ENCODE measurements at regions not wholly inside any gene's neighbourhood (a gene's known extent, or its start where the extent isn't known, plus 50 kb on each side); places are given as distances from the start of the nearest gene placed in this dataset.

DNA sequence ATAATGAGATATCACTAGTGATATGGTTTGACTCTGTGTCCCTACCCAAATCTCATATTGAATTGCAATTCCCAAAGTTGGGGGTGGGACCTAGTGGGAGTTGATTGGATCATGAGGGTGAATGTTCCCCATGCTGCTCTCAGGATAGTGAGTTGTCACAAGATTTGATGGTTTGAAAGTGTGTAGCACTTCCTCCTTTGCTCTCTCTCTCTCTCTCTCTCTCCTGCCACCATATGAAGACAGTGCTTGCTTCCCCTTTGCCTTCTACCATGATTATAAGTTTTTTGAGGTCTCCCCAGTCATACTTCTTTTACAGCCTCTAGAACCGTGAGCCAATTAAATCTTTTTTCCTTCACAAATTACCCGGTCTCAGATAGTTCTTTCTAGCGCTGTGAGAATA is 1002.0 kb upstream of the ADGRB3 start:
- TF ChIP-seq CTCF (IDR thresholded peaks at IDR 0.05; ENCODE audit: insufficient read depth, low read depth, low read length), result no peak
- POLR2A ChIA-PET, result no interaction called here
- Histone ChIP-seq H3K36me3 (ENCODE audit: control insufficient read depth, insufficient read depth, low read length) (no peaks in the 10 kb centered on the region), H3K27me3 (ENCODE audit: control insufficient read depth, insufficient read depth, low read length) (no peaks in the 10 kb centered on the region), H3K4me3 (ENCODE audit: low read depth, low read length) (no peak overlapping the region)
- CTCF ChIA-PET, result interaction anchor here (0.7 kb wide), 1 partner anchor 48 kb away, joined by 3 read pairs; no protein-coding TSS in a partner anchor
- DNase-seq (ENCODE audit: low read depth), result no peak

DNA sequence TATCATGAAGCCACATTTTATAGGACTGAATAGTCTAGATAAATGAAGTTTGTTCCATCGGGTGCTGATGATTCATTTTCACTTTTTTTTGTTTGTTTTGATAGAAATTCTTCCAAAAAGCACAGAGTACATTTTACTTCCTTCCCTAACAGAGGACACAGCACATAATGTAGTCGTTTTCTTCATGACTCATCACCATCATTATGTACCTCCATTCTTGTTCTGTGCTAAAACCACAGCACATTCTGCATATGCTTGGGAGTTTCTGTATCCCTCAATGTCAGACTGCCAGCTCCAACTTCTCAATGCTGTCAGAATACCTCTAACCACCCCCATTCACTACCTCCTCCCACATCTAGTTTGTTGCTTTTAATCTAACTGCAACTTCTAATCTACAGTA is 1004.9 kb upstream of the ADGRB3 start:
- Histone ChIP-seq H3K4me3 (ENCODE audit: low read depth, low read length) (no peak overlapping the region), H3K36me3 (ENCODE audit: control insufficient read depth, insufficient read depth, low read length) (no peaks in the 10 kb centered on the region), H3K27me3 (ENCODE audit: control insufficient read depth, insufficient read depth, low read length) (no peaks in the 10 kb centered on the region)
- POLR2A ChIA-PET, result interaction anchor here (0.7 kb wide), 1 partner anchor 32 kb away, joined by 3 read pairs; no protein-coding TSS in a partner anchor
- DNase-seq (ENCODE audit: low read depth), result peak; percentile 84
- TF ChIP-seq CTCF (IDR thresholded peaks at IDR 0.05; ENCODE audit: insufficient read depth, low read depth, low read length), result no peak
- CTCF ChIA-PET, result no interaction called here

GRCh38 chr6:67629258-67629657 is 1005.8 kb upstream of the ADGRB3 start:
- ChIA-PET POLR2A (no interaction called here), CTCF (interaction anchor here (0.7 kb wide), 1 partner anchor 165 kb away, joined by 3 read pairs; no protein-coding TSS in a partner anchor)
- no peak for TF ChIP-seq CTCF (IDR thresholded peaks at IDR 0.05; ENCODE audit: insufficient read depth, low read depth, low read length)
- DNase-seq (ENCODE audit: low read depth), result peak; percentile 22
- Histone ChIP-seq H3K27me3 (ENCODE audit: control insufficient read depth, insufficient read depth, low read length) (no peaks in the 10 kb centered on the region), H3K36me3 (ENCODE audit: control insufficient read depth, insufficient read depth, low read length) (no peaks in the 10 kb centered on the region), H3K4me3 (ENCODE audit: low read depth, low read length) (no peak overlapping the region)

- H3K4me3 ChIP-seq (ENCODE audit: low read depth, low read length), result no peak overlapping the region
- POLR2A ChIA-PET, result no interaction called here
- TF ChIP-seq CTCF (IDR thresholded peaks at IDR 0.05; ENCODE audit: insufficient read depth, low read depth, low read length), result no peak
- H3K27me3 ChIP-seq (ENCODE audit: control insufficient read depth, insufficient read depth, low read length), result no peaks in the 10 kb centered on the region
- CTCF ChIA-PET, result no interaction called here
- no peak for DNase-seq (ENCODE audit: low read depth)
- H3K36me3 ChIP-seq (ENCODE audit: control insufficient read depth, insufficient read depth, low read length), result no peaks in the 10 kb centered on the region
Measured at GRCh38 chr6:67615796-67616195, 1019.3 kb upstream of the ADGRB3 start.

DNA sequence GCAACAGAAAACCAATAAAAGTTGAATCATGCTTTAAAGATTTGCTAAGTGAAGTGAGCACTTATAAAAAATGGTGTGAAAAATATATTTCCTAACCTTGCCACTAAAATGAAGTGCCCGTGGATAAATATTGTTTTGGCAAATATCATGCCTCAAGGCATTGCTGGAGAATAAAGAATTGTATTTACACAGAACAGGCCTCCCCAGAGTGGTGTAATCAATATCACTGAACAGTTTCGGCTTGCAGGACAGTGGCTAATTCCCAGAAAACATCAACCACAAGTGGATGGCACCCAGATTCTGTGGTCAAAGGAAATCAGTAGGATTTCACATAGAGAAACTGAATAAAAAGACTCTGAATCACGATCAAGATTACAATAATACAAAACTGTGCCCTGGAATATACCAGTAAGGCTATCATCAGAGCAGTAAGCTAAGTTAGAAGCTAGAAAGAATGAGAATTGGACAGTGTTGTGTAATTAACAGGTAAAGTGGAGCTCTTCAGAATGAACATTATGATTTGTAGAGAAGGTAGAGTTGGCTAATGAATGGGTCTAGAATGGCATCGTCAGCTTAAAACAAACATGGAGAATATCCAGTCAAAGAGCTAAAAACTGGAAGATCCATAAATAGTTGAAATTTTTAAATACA is 1026.9 kb upstream of the ADGRB3 start:
- H3K36me3 ChIP-seq (ENCODE audit: control insufficient read depth, insufficient read depth, low read length), result no peaks in the 10 kb centered on the region
- ChIA-PET POLR2A (no interaction called here), CTCF (no interaction called here)
- TF ChIP-seq CTCF (IDR thresholded peaks at IDR 0.05; ENCODE audit: insufficient read depth, low read depth, low read length), result no peak
- no peak overlapping the region for H3K4me3 ChIP-seq (ENCODE audit: low read depth, low read length)
- DNase-seq (ENCODE audit: low read depth), result no peak
- H3K27me3 ChIP-seq (ENCODE audit: control insufficient read depth, insufficient read depth, low read length), result no peaks in the 10 kb centered on the region
